Activated CD4-positive, CD25-positive, alpha-beta regulatory T cell treated with anti-CD3 and anti-CD28 coated beads, Interleukin-2, amount 50 U/mL, for 16 hours (primary cell): ENCODE measurements at regions not wholly inside any gene's neighbourhood (a gene's known extent, or its start where the extent isn't known, plus 50 kb on each side); places are given as distances from the start of the nearest gene placed in this dataset.

Source experiments
- DNase-seq: peaks from one replicate; pipeline ENCODE4 v3.0.0-alpha.2; 2020; ENCODE audit warnings: low read depth, low spot score

GRCh38 chr5:159697530-159697929 is 218.8 kb upstream of the ADRA1B start:
- no peak for DNase-seq

GRCh38 chr5:159698322-159698721 is 218.0 kb upstream of the ADRA1B start:
- no peak for DNase-seq

DNA sequence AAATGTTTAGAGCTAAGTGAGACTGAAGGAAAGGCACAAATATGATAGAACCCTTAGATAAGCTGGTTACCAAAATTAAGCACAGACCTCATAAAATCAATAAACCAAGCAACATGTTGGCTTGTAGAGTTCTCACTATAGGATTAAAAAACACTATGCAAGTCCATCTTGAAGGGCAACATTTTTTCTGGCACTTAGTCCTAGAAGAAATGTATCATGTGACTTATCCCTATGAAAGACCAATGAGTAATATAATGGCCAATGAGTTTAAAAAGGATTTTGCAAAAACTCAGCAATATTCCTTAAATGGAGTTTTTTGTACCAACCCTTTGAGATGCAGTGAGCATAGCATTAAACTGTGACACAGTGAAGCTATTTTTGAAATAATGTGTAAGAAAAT is 216.3 kb upstream of the ADRA1B start:
- no peak for DNase-seq

- no peak for DNase-seq
Measured at GRCh38 chr5:159702301-159702700, 214.0 kb upstream of the ADRA1B start.

GRCh38 chr5:159702826-159703225 is 213.5 kb upstream of the ADRA1B start:
- no peak for DNase-seq

DNA sequence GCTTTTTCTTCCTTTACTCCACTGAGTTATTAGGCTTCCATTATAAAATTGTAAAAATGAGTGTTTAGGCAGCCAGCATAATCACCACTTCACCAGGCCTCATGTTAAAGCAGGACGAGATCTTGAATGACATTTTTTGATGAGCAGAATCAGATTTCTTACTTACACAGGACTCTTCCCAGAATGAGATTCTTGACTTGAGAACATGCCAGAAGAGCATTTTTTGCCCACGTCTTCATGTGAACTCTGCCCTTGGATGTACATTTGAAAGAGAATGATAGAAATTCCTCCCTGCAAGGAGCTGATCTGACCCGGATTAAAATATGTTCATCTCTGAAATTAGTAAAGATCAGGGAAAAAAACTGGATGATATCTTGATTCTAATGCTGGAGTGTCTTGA is 212.1 kb upstream of the ADRA1B start:
- DNase-seq = no peak

DNA sequence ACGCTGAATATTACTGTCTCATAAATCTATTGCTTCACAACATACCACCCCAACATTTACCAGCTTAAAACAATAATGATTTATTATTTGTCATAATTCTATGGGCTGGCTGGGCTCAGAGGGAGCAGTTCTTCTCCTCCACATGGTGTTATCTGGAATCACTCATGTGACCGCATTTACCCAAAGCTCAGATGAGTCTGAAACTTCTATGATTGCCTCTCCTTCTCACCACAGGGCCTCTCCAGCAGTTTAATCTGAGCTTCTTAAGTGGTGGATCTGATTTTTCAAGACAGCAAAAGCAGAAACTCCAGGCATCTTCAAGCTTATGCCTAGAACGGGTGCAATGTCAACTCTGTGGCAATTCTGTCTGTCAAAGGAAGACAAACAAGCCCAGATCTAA is 210.3 kb upstream of the ADRA1B start:
- DNase-seq = no peak

DNA sequence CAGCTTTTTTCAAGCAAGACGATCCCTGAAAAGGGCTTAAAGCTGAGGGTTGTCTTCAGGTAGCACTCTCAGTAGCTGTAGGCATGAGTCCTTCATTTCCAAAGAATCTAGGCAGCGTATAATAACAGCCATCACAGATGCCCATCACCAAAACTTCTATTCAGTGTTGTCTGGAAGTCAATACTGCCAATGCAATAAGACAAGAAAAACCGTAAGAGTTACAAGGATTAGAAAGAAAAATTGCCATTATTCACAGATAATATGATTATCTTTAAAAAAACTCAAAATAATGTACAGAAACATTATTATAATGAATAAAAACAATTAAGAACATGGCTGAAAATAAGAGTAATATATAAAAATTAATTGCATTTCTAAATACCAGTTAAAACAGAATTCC is 208.2 kb upstream of the ADRA1B start:
- DNase-seq = no peak

- DNase-seq = no peak
Measured at GRCh38 chr5:159712672-159713071, 203.6 kb upstream of the ADRA1B start.

DNA sequence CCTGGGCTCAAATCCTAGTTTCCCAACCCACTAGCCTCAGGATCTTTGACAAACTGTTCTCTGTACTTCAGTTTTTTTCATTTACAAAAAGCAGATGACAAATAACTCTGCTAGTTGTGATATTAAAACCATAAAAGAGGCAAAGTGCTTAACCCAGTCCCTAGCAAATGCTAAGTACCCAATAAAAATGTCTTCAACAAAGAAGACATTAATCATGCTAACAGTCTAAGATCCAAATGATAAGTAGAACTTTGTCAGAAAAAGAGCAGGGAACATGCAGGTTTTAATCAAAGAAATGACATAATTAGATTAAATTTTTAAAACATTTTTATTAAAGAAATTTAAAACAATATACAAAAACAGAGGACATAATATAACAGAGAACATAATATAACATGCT is 203.0 kb upstream of the ADRA1B start:
- DNase-seq = no peak

DNA sequence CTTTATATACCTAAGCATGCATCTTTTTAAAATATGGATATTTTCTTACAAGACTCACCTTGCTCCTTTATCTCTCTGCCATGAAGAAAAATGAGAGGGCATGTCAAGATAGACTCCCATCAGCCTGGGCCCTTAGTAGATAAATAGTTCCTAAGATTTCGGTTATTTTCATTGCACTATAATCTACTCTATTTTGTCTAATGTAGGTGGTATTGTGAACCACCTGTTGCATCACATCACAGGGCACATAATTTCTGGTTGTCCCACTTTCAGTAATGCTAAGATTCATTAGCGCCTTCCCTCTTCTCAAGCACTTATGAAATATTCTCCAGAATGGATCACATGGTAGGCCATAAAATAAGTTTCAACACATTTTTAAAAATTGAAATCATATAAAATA is 202.5 kb upstream of the ADRA1B start:
- DNase-seq = no peak

- DNase-seq = no peak
Measured at GRCh38 chr5:159725475-159725874, 190.8 kb upstream of the ADRA1B start.

GRCh38 chr5:159727167-159727566 is 189.1 kb upstream of the ADRA1B start:
- no peak for DNase-seq

DNA sequence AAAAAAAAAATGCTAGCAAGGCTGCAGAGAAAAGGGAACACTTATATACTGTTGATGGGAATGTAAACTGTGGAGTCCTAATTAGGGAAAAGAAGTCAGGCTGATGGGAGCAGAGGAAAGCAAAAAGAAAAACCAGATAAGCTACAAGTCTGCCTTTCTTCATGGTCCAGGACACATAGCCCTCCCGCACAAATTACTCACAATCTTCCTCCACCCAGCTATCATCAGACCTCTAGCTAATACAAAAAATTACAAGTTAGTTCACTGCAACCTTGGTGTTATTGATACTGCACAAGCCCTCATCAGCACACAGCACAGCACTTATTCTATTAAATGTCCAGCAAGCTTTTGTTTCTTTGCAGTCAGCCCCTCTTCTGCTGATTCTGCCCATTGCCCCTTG is 186.0 kb upstream of the ADRA1B start:
- DNase-seq = no peak

DNA sequence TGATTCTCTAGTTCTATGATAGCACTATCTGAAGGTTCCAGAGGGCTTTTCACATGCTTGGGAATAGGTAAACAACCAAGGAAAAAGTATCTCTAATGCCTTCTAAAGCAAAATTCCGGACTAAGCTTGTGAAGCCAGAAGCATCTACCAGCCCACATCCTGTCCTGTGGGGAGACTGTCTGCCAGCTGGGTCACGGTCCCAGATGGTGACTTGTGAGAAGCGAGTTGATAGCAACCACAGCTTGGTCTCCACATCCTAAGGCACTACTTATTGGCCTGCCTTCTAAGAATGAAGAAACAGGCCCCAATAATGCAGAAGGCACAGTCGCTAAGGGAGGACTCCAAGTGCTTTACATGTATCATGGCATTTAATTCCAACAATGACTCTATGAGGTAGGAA is 184.1 kb upstream of the ADRA1B start:
- no peak for DNase-seq

DNA sequence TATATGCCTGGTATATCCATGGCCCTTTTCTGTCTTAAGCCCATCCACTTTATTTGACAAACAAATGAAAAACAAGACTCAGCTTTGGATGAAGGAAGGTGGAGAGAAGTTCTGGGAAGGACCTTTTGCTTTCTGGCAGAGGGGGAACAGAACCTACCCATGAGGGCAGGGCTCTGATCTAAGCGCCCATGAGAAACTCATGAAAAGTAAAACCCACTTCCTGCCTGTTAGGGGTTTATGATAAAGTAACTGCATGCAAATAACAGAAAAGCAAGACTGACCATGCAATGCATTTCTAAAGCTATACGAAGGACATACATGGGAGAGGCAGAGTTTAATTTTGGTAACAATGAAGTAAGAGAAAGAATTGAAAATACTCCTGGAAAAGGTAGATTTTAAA is 181.9 kb upstream of the ADRA1B start:
- no peak for DNase-seq

DNA sequence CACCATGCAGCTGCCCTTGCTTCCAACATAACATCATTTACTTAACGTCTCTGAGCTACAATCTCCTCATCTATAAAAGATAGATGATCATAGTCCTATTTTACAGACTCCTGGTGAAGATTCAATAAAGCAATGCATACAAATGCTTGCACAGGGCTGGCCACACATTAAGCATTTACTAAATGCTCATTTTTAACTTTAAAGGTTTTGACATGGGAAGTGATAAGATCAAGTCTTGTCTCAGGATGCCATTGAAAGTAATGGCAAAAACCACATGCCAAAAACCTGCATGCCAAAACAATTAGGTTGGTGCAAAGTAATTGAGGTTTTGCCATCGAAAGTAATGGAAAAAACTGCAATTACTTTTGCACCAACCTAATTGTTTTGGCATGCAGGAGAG is 181.2 kb upstream of the ADRA1B start:
- DNase-seq = no peak

DNA sequence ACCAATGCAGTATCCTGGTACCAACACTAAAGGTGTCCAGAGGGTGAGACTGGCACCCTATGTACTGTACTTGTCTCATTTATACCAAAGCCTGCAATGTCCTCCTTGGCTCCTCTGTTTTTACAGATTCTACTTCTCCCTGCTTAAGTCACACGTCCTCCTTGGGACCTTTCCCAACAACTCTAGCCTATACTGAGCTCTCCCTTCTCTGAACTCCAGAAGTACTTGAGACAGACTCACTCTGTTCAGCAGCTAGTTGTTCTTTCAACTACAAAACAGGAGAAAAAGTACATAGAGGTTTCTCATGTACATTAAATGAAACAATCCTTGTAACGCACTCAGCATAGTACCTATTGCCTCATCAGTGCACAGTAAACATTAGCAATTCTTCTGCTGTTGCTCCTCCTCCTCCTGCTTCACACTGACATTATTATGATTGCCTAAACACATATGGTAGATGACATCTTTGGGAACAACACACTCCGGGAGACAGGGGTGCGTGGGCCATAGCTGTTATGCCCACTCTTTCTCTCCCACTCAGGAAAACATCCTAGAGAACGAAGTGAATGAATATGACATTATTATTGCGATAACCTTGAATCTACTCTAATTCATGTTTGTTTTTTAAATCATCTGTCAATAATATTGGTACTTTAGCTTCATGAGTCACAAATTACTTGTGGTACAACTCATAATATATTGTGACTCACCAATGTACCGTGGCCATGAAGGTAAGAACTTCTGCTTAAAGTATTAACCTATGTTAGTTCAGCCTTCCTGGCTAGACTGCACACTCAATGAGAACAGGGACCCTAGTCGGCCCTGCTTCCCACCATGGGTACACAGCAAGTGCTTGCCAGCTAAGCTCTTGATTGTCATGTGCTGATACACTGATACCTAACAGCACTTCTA is 180.3 kb upstream of the ADRA1B start:
- no peak for DNase-seq

DNA sequence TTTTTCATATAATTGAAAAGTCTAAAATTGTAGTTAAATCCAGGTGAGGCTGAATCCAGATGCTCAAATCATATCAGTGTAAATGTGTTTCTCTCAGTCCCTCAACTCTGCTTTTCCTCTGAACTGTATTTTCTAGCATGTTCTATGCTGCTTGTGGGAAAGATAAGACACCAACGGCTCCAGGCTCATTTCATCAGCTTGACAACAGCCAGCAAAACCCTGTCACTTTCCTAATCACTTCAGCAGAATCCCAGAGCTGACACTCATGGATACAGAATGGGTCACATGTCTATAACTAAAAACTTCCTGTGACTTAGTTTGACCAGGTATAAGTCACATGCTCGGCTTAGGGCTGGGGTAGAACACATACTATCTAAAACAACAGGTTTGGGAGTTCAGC is 179.4 kb upstream of the ADRA1B start:
- DNase-seq = no peak

DNA sequence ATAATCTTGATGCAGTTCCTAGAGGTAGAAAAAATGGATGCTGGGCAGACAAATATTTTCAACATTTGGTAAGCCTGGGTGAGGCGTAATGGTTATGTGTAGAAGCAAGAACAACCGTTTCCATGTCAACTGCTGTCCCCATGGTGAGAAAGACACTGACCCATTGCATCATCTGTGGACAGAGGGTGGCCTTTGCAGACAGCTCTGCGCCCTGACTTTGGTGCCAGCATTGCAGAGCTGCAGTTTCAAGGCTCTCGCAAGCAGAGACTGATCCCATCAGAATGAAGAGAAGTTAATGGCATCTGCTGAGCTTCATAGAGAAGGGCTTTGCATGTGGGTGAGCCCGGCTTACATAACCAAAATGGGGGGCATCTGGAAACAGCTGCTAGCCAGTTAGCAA is 179.0 kb upstream of the ADRA1B start:
- DNase-seq = no peak

DNA sequence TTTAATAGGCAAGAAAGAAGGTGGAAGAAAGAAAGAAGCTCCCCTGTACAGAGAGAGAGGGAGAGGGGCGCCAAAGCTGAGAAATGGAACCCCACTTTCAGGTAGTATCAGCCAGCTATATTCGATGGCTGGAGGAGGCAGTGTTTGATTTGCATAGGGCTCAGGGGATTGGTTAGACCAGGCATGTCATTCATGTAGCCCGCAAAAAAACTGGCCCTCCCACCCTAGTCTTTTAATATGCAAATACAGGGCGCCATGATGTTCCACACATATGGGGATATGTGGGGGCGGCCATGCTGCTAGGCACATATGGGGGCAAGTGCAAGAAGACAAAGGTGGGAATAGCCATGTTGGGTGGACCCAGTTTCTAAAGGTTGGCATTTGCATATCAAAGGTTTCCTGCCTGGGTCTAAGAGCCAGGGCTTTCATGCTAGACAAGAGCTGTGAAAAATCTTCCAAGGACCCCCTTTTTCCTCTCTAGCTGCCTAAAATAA is 174.4 kb upstream of the ADRA1B start:
- no peak for DNase-seq

DNA sequence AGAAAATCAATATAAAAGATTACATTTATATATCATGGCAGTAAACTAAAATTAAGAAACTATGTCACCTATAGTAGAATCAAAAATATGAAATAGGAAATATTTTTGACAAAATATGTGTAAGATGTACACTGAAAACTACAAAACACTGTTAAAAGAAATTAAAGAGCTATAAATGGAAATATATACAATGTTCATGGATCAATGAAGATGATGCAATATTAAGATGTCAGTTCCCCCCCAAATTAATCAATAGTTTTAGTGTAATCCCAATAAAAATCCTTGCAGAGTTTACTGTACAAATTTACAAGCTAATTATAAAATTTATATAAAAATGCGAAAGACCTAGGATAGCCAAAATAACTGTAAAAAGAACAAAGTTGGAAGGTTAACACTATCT is 173.0 kb upstream of the ADRA1B start:
- no peak for DNase-seq

DNA sequence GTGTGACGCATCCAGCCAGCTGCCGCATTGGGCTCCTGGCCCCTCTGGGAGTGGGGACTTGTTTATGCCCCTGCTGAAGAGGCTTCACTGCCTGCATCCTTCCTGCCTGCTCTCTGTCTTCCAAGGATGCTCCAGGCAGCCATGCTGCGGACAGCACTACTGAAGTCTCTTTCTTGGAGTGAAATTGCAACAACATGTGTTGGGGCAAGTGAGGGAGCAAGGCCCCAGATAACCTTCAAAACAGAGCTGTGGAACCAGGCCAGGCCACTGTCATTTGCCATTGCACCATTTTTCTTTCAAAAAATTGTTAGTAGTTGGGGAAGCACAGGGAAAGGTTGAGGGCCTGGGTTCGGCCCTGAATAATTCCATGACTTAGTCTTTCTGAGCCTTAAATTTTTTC is 169.6 kb upstream of the ADRA1B start:
- DNase-seq = no peak

GRCh38 chr5:159749146-159749545 is 167.1 kb upstream of the ADRA1B start:
- DNase-seq = no peak
